ENCODE measurements at regions not wholly inside any gene's neighbourhood (a gene's known extent, or its start where the extent isn't known, plus 50 kb on each side); places are given as distances from the start of the nearest gene placed in this dataset.

DNA sequence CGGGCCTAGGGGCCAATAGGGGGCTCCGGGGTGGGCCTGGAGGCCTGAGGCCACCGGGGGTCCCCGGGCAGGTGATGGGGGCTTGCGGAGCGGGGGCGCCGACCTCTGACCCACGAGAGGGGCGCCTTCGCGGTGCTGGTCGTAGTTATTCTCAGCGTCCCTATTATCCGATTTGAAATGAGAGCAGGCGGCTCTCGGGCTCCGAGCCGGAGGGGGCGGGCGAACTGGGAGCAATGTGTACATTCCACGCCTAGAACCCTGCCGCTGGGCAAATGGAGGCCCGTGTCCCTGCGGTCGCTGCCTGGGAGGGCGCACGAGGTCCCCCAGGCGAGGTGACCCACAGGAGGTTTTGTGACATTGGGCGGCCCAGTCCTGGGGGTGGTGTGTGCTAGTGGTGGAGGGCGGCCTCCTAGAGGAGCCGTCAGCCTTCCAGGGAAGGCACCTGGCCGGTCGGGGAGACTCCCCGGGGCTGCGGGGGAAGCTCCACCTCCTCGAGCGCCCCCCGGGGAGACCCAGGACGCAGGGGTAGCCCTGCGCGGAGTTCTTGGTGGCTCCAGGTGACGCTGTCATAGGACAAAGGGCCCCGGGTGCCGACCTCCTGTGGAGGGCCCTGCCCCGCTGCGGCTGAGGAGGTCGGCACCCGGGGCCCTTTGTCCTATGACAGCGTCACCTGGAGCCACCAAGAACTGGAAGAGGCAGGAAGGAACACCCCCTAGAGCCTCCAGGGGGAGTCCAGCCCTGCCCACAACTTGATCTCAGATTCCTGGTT lies 102.6 kb upstream of the PRKX start (continued):
- TF ChIP-seq, protein P1, sequence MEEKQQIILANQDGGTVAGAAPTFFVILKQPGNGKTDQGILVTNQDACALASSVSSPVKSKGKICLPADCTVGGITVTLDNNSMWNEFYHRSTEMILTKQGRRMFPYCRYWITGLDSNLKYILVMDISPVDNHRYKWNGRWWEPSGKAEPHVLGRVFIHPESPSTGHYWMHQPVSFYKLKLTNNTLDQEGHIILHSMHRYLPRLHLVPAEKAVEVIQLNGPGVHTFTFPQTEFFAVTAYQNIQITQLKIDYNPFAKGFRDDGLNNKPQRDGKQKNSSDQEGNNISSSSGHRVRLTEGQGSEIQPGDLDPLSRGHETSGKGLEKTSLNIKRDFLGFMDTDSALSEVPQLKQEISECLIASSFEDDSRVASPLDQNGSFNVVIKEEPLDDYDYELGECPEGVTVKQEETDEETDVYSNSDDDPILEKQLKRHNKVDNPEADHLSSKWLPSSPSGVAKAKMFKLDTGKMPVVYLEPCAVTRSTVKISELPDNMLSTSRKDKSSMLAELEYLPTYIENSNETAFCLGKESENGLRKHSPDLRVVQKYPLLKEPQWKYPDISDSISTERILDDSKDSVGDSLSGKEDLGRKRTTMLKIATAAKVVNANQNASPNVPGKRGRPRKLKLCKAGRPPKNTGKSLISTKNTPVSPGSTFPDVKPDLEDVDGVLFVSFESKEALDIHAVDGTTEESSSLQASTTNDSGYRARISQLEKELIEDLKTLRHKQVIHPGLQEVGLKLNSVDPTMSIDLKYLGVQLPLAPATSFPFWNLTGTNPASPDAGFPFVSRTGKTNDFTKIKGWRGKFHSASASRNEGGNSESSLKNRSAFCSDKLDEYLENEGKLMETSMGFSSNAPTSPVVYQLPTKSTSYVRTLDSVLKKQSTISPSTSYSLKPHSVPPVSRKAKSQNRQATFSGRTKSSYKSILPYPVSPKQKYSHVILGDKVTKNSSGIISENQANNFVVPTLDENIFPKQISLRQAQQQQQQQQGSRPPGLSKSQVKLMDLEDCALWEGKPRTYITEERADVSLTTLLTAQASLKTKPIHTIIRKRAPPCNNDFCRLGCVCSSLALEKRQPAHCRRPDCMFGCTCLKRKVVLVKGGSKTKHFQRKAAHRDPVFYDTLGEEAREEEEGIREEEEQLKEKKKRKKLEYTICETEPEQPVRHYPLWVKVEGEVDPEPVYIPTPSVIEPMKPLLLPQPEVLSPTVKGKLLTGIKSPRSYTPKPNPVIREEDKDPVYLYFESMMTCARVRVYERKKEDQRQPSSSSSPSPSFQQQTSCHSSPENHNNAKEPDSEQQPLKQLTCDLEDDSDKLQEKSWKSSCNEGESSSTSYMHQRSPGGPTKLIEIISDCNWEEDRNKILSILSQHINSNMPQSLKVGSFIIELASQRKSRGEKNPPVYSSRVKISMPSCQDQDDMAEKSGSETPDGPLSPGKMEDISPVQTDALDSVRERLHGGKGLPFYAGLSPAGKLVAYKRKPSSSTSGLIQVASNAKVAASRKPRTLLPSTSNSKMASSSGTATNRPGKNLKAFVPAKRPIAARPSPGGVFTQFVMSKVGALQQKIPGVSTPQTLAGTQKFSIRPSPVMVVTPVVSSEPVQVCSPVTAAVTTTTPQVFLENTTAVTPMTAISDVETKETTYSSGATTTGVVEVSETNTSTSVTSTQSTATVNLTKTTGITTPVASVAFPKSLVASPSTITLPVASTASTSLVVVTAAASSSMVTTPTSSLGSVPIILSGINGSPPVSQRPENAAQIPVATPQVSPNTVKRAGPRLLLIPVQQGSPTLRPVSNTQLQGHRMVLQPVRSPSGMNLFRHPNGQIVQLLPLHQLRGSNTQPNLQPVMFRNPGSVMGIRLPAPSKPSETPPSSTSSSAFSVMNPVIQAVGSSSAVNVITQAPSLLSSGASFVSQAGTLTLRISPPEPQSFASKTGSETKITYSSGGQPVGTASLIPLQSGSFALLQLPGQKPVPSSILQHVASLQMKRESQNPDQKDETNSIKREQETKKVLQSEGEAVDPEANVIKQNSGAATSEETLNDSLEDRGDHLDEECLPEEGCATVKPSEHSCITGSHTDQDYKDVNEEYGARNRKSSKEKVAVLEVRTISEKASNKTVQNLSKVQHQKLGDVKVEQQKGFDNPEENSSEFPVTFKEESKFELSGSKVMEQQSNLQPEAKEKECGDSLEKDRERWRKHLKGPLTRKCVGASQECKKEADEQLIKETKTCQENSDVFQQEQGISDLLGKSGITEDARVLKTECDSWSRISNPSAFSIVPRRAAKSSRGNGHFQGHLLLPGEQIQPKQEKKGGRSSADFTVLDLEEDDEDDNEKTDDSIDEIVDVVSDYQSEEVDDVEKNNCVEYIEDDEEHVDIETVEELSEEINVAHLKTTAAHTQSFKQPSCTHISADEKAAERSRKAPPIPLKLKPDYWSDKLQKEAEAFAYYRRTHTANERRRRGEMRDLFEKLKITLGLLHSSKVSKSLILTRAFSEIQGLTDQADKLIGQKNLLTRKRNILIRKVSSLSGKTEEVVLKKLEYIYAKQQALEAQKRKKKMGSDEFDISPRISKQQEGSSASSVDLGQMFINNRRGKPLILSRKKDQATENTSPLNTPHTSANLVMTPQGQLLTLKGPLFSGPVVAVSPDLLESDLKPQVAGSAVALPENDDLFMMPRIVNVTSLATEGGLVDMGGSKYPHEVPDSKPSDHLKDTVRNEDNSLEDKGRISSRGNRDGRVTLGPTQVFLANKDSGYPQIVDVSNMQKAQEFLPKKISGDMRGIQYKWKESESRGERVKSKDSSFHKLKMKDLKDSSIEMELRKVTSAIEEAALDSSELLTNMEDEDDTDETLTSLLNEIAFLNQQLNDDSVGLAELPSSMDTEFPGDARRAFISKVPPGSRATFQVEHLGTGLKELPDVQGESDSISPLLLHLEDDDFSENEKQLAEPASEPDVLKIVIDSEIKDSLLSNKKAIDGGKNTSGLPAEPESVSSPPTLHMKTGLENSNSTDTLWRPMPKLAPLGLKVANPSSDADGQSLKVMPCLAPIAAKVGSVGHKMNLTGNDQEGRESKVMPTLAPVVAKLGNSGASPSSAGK (IDR thresholded peaks at IDR 0.05) = peak; percentile 46; the same call in 1 of the 2 replicates
- TF ChIP-seq, protein P2, sequence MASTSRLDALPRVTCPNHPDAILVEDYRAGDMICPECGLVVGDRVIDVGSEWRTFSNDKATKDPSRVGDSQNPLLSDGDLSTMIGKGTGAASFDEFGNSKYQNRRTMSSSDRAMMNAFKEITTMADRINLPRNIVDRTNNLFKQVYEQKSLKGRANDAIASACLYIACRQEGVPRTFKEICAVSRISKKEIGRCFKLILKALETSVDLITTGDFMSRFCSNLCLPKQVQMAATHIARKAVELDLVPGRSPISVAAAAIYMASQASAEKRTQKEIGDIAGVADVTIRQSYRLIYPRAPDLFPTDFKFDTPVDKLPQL (IDR thresholded peaks at IDR 0.05; ENCODE audit: extremely low read depth, insufficient read length) = no peak
- TF ChIP-seq NFYB (IDR thresholded peaks at IDR 0.05; ENCODE audit: extremely low read depth, insufficient read length) (no peak), BRD9 (IDR thresholded peaks at IDR 0.05; ENCODE audit: low read depth, partially characterized antibody) (no peak), CSDE1 (IDR thresholded peaks at IDR 0.05) (no peak), OTX1 (CRISPR knock-in tag; IDR thresholded peaks at IDR 0.05) (no peak), PPARD (CRISPR knock-in tag; IDR thresholded peaks at IDR 0.05) (no peak)
- TF ChIP-seq, protein P3, sequence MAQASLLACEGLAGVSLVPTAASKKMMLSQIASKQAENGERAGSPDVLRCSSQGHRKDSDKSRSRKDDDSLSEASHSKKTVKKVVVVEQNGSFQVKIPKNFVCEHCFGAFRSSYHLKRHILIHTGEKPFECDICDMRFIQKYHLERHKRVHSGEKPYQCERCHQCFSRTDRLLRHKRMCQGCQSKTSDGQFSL (CRISPR knock-in tag; IDR thresholded peaks at IDR 0.05) = no peak
- TF ChIP-seq, protein P3 (tag; IDR thresholded peaks at IDR 0.05) = no peak
- TF ChIP-seq, protein P4, sequence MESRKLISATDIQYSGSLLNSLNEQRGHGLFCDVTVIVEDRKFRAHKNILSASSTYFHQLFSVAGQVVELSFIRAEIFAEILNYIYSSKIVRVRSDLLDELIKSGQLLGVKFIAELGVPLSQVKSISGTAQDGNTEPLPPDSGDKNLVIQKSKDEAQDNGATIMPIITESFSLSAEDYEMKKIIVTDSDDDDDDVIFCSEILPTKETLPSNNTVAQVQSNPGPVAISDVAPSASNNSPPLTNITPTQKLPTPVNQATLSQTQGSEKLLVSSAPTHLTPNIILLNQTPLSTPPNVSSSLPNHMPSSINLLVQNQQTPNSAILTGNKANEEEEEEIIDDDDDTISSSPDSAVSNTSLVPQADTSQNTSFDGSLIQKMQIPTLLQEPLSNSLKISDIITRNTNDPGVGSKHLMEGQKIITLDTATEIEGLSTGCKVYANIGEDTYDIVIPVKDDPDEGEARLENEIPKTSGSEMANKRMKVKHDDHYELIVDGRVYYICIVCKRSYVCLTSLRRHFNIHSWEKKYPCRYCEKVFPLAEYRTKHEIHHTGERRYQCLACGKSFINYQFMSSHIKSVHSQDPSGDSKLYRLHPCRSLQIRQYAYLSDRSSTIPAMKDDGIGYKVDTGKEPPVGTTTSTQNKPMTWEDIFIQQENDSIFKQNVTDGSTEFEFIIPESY (CRISPR knock-in tag; IDR thresholded peaks at IDR 0.05) = no peak
